Lower lobe of right lung (tissue), 2 donors: ENCODE measurements at regions not wholly inside any gene's neighbourhood (a gene's known extent, or its start where the extent isn't known, plus 50 kb on each side); places are given as distances from the start of the nearest gene placed in this dataset.

ENCODE experiments used
- ATAC-seq, 2 donors: fragments of 200-7000 bp; cut with Tn5 transposase; one replicate each; pipeline ENCODE4 v1.9.1; 2020 to 2022; ENCODE audit warnings: mild to moderate bottlenecking in 2 of 2, moderate library complexity in 2 of 2
- DNase-seq: peaks from one replicate; pipeline ENCODE4 v3.0.0-alpha.2; 2020
- H3K27ac ChIP-seq: fragments of 200-600 bp; one replicate; pipeline ENCODE4 v1.8.0; 2022
- H3K27me3 ChIP-seq: fragments of 200-600 bp; one replicate; pipeline ENCODE4 v1.8.0; 2022; ENCODE audit warnings: low read depth
- H3K36me3 ChIP-seq: fragments of 200-600 bp; one replicate; pipeline ENCODE4 v1.8.0; 2022; ENCODE audit warnings: mild to moderate bottlenecking
- H3K4me1 ChIP-seq: fragments of 200-600 bp; one replicate; pipeline ENCODE4 v1.8.0; 2022
- H3K4me3 ChIP-seq: fragments of 200-600 bp; one replicate; pipeline ENCODE4 v1.8.0; 2022; ENCODE audit warnings: mild to moderate bottlenecking
- H3K9me3 ChIP-seq: fragments of 200-600 bp; one replicate; pipeline ENCODE4 v1.8.0; 2022
- intact Hi-C: fragments of 100-400 bp; cut with DNase I; formaldehyde crosslinking; loops from one replicate; pipeline ENCODE4 v1.11.0; 2022
- TF ChIP-seq, protein P1 (sequence below): fragments of 200-600 bp; IDR thresholded peaks from one replicate; pipeline ENCODE4 v1.8.0; 2022; ENCODE audit warnings: antibody characterized with exemption, mild to moderate bottlenecking
- donor health status: DM: no; HTN: yes; CAD: no; lungs with severe emphysema.

- H3K4me3 ChIP-seq = no peak overlapping the region
- no peak overlapping the region for H3K27ac ChIP-seq
- ATAC-seq (no peak), DNase-seq (no peak)
- H3K36me3 ChIP-seq = no peaks in the 10 kb centered on the region
- H3K27me3 ChIP-seq = no peaks in the 10 kb centered on the region
- no peaks in the 10 kb centered on the region for H3K9me3 ChIP-seq
- peaks cover 40% of the 10 kb centered on the region for H3K4me1 ChIP-seq
- TF ChIP-seq, protein P1, sequence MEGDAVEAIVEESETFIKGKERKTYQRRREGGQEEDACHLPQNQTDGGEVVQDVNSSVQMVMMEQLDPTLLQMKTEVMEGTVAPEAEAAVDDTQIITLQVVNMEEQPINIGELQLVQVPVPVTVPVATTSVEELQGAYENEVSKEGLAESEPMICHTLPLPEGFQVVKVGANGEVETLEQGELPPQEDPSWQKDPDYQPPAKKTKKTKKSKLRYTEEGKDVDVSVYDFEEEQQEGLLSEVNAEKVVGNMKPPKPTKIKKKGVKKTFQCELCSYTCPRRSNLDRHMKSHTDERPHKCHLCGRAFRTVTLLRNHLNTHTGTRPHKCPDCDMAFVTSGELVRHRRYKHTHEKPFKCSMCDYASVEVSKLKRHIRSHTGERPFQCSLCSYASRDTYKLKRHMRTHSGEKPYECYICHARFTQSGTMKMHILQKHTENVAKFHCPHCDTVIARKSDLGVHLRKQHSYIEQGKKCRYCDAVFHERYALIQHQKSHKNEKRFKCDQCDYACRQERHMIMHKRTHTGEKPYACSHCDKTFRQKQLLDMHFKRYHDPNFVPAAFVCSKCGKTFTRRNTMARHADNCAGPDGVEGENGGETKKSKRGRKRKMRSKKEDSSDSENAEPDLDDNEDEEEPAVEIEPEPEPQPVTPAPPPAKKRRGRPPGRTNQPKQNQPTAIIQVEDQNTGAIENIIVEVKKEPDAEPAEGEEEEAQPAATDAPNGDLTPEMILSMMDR = no peak
- intact Hi-C loops = no loop called here
These were observed 59.9 kb upstream of the PRDM11 start for GRCh38 chr11:45086526-45086925.

DNA sequence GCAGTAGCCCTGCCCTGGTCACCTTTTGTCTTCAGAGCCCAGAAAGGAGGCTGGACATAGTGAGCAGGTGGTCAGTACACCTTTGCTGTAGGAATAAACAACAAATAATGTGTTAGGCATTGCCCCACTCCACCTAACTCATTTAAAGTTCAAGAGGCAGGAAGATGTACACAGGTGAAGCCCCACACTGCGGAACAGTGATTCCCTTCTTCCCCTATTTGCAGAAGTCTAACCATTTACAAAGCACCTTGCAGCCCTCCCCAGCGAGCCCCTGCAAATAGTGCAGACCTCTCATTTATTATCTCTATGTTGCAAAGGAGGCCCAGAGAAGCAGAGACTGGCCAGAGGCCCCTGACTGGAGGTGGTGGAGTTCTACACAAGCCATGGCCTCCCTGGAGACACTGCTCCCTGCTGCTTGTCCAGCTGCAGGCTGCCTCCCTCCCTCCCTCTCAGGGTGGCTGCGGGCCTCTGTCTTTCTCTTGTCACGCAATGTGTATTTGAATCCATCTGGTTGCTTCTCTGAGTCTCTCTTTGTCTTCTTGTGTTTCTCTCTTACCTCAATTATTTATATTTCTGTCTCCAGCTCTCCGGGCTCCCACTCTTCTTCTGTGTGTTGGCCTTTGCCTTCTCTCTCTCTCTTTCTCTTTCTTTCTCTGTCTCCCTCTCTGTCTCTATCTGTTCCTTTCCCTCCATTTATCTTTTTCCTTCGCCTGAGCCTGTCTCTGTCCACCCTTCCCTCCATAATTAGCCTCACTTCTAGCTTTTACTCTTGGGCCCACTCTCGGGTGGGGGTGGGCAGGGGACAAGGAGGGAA lies 59.1 kb upstream of the PRDM11 start:
- intact Hi-C loops = no loop called here
- Histone ChIP-seq H3K36me3 (no peaks in the 10 kb centered on the region), H3K4me3 (no peak overlapping the region), H3K27me3 (no peaks in the 10 kb centered on the region), H3K4me1 (peaks cover 45% of the 10 kb centered on the region), H3K9me3 (no peaks in the 10 kb centered on the region), H3K27ac (peak overlapping the region; percentile 1)
- ATAC-seq (no peak), DNase-seq (no peak)
- TF ChIP-seq, protein P1 = no peak

DNA sequence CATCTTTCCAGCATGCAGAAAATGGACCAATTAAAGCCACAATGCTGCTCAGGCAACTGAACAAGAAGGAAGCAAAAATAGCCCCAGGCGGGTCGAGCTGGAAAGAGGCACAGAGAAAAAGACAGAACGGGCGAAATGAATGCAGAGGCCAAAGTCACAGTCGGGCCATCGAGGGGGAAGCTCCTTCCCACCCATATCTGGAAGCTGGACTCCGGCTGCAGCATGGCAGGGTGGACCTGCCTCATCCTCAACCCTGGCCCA lies 58.6 kb upstream of the PRDM11 start:
- TF ChIP-seq, protein P1 = no peak
- H3K4me1 ChIP-seq = peaks cover 45% of the 10 kb centered on the region

GRCh38 chr11:45089251-45089650 lies 57.2 kb upstream of the PRDM11 start:
- H3K36me3 ChIP-seq = no peaks in the 10 kb centered on the region
- H3K27ac ChIP-seq = no peak overlapping the region
- no peaks in the 10 kb centered on the region for H3K9me3 ChIP-seq
- DNase-seq (no peak), ATAC-seq (peak; percentile 77 to 79)
- peaks cover 45% of the 10 kb centered on the region for H3K4me1 ChIP-seq
- intact Hi-C loops = no loop called here
- H3K4me3 ChIP-seq = no peak overlapping the region
- TF ChIP-seq, protein P1 = no peak
- H3K27me3 ChIP-seq = no peaks in the 10 kb centered on the region

More for the DNA sequence above, 58.6 kb upstream of the PRDM11 start:
- no peaks in the 10 kb centered on the region for H3K9me3 ChIP-seq
- intact Hi-C loops = no loop called here
- H3K27ac ChIP-seq = peak overlapping the region; percentile 1
- no peaks in the 10 kb centered on the region for H3K27me3 ChIP-seq
- ATAC-seq (no peak), DNase-seq (no peak)
- no peaks in the 10 kb centered on the region for H3K36me3 ChIP-seq
- H3K4me3 ChIP-seq = no peak overlapping the region

- intact Hi-C loops = no loop called here
These were observed 56.6 kb upstream of the PRDM11 start for GRCh38 chr11:45089676-45090499.

More at GRCh38 chr11:45089676-45090499, 56.6 kb upstream of the PRDM11 start:
- TF ChIP-seq, protein P1 = no peak
- H3K27me3 ChIP-seq = no peaks in the 10 kb centered on the region
- no peak overlapping the region for H3K4me3 ChIP-seq
- peak in 1 of 2 donors; percentile 6 for ATAC-seq
- H3K27ac ChIP-seq = no peak overlapping the region
- H3K4me1 ChIP-seq = peaks cover 45% of the 10 kb centered on the region
- no peak for DNase-seq
- H3K9me3 ChIP-seq = no peaks in the 10 kb centered on the region
- H3K36me3 ChIP-seq = no peaks in the 10 kb centered on the region
